ENCODE measurements at regions not wholly inside any gene's neighbourhood (a gene's known extent, or its start where the extent isn't known, plus 50 kb on each side); places are given as distances from the start of the nearest gene placed in this dataset.

GRCh38 chr16:79918916-79919315 is 318.4 kb upstream of the MAF start:
- no peak for TF ChIP-seq POLR2A (IDR thresholded peaks at IDR 0.05)
- Histone ChIP-seq H3K36me3 (no peaks in the 10 kb centered on the region), H3K27me3 (no peaks in the 10 kb centered on the region), H3K9me3 (no peaks in the 10 kb centered on the region), H3K27ac (no peak overlapping the region), H3K4me1 (peaks cover 0 to 4% (median 0%) of the 10 kb centered on the region in 4 donors), H3K4me3 (no peak overlapping the region)
- no peak for DNase-seq

- peaks cover 0 to 4% (median 0%) of the 10 kb centered on the region in 4 donors for H3K4me1 ChIP-seq
- no peak for TF ChIP-seq CTCF (IDR thresholded peaks at IDR 0.05)
- TF ChIP-seq POLR2A (IDR thresholded peaks at IDR 0.05), result no peak
These were observed 315.2 kb upstream of the MAF start for GRCh38 chr16:79915761-79916160.

GRCh38 chr16:79914961-79915720 is 314.6 kb upstream of the MAF start:
- no peaks in the 10 kb centered on the region for H3K9me3 ChIP-seq
- no peak overlapping the region for H3K4me3 ChIP-seq
- no peaks in the 10 kb centered on the region for H3K36me3 ChIP-seq
- H3K27me3 ChIP-seq, result no peaks in the 10 kb centered on the region
- no peak for DNase-seq
- TF ChIP-seq CTCF (IDR thresholded peaks at IDR 0.05) (peak in 1 of 6 experiments; percentile 12), POLR2A (IDR thresholded peaks at IDR 0.05) (no peak)
- peak overlapping the region in 1 of 4 donors; percentile 61 for H3K27ac ChIP-seq
- H3K4me1 ChIP-seq, result peaks cover 0 to 4% (median 0%) of the 10 kb centered on the region in 4 donors

More at GRCh38 chr16:79915761-79916160, 315.2 kb upstream of the MAF start:
- no peak for DNase-seq
- no peak overlapping the region for H3K4me3 ChIP-seq
- H3K27me3 ChIP-seq, result no peaks in the 10 kb centered on the region
- no peaks in the 10 kb centered on the region for H3K9me3 ChIP-seq
- H3K27ac ChIP-seq, result peak overlapping the region in 1 of 4 donors; percentile 58
- no peaks in the 10 kb centered on the region for H3K36me3 ChIP-seq

GRCh38 chr16:79912592-79913310 is 312.2 kb upstream of the MAF start:
- Histone ChIP-seq H3K4me3 (no peak overlapping the region), H3K27me3 (no peaks in the 10 kb centered on the region), H3K27ac (no peak overlapping the region), H3K4me1 (peaks cover 0 to 4% (median 0%) of the 10 kb centered on the region in 4 donors), H3K9me3 (no peaks in the 10 kb centered on the region), H3K36me3 (no peaks in the 10 kb centered on the region)
- TF ChIP-seq POLR2A (IDR thresholded peaks at IDR 0.05) (no peak), CTCF (IDR thresholded peaks at IDR 0.05) (no peak)
- DNase-seq, result no peak

DNA sequence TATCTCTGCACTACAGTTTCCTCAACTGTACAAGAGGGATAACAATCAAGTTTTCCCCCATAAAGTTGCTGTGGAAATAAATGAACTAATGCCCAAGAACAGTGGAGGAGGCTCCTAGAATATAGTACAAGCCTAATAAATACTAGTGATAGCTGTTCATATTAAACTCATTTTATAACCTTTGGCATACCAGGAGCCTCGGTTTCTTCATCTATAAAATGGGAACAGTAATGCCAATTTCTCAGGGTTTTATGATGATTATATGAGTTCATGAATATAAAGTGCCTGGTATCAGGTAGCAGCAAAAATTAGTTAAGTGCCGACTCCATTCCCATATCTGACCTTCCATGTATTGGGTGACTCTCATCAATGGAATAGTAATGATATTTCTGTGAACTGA is 311.1 kb upstream of the MAF start:
- TF ChIP-seq CTCF (IDR thresholded peaks at IDR 0.05) (no peak), POLR2A (IDR thresholded peaks at IDR 0.05) (no peak)
- no peaks in the 10 kb centered on the region for H3K9me3 ChIP-seq
- H3K4me3 ChIP-seq, result no peak overlapping the region
- no peak overlapping the region for H3K27ac ChIP-seq
- H3K4me1 ChIP-seq, result peaks cover 0 to 4% (median 0%) of the 10 kb centered on the region in 4 donors
- no peaks in the 10 kb centered on the region for H3K36me3 ChIP-seq
- no peaks in the 10 kb centered on the region for H3K27me3 ChIP-seq
- no peak for DNase-seq

GRCh38 chr16:79909571-79909970 is 309.0 kb upstream of the MAF start:
- no peaks in the 10 kb centered on the region for H3K4me1 ChIP-seq
- H3K9me3 ChIP-seq, result no peaks in the 10 kb centered on the region
- H3K36me3 ChIP-seq, result no peaks in the 10 kb centered on the region
- no peaks in the 10 kb centered on the region for H3K27me3 ChIP-seq
- DNase-seq, result no peak
- no peak overlapping the region for H3K4me3 ChIP-seq
- H3K27ac ChIP-seq, result no peak overlapping the region
- no peak for TF ChIP-seq POLR2A (IDR thresholded peaks at IDR 0.05)
- TF ChIP-seq CTCF (IDR thresholded peaks at IDR 0.05), result no peak

All from Peyer's patch (tissue), 4 donors.